Upper lobe of left lung (tissue), 4 donors: ENCODE measurements at regions not wholly inside any gene's neighbourhood (a gene's known extent, or its start where the extent isn't known, plus 50 kb on each side); places are given as distances from the start of the nearest gene placed in this dataset.

Source experiments
- POLR2AphosphoS5 ChIP-seq, 2 donors: sonication (generic); formaldehyde crosslinking; IDR thresholded peaks; one replicate each; pipeline ENCODE4 v1.5.1; 2017; ENCODE audit warnings: antibody characterized with exemption in 2 of 2
- TF ChIP-seq, protein P1 (sequence below), 6 experiments: fragments of 450-650 bp in 4 of 6; fragments of 200-600 bp in 2 of 6; sonication (generic) in 2 of 6; IDR thresholded peaks; one replicate each; pipeline ENCODE4 v1.5.1; 2016 to 2019; ENCODE audit warnings: antibody characterized with exemption in 6 of 6

- TF ChIP-seq POLR2AphosphoS5 (IDR thresholded peaks at IDR 0.05) = no peak
- TF ChIP-seq, protein P1, sequence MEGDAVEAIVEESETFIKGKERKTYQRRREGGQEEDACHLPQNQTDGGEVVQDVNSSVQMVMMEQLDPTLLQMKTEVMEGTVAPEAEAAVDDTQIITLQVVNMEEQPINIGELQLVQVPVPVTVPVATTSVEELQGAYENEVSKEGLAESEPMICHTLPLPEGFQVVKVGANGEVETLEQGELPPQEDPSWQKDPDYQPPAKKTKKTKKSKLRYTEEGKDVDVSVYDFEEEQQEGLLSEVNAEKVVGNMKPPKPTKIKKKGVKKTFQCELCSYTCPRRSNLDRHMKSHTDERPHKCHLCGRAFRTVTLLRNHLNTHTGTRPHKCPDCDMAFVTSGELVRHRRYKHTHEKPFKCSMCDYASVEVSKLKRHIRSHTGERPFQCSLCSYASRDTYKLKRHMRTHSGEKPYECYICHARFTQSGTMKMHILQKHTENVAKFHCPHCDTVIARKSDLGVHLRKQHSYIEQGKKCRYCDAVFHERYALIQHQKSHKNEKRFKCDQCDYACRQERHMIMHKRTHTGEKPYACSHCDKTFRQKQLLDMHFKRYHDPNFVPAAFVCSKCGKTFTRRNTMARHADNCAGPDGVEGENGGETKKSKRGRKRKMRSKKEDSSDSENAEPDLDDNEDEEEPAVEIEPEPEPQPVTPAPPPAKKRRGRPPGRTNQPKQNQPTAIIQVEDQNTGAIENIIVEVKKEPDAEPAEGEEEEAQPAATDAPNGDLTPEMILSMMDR (IDR thresholded peaks at IDR 0.05) = no peak
Observed at GRCh38 chr11:43172477-43172876, 139.3 kb upstream of the API5 start.
